ENCODE measurements at regions not wholly inside any gene's neighbourhood (a gene's known extent, or its start where the extent isn't known, plus 50 kb on each side); places are given as distances from the start of the nearest gene placed in this dataset.

DNA sequence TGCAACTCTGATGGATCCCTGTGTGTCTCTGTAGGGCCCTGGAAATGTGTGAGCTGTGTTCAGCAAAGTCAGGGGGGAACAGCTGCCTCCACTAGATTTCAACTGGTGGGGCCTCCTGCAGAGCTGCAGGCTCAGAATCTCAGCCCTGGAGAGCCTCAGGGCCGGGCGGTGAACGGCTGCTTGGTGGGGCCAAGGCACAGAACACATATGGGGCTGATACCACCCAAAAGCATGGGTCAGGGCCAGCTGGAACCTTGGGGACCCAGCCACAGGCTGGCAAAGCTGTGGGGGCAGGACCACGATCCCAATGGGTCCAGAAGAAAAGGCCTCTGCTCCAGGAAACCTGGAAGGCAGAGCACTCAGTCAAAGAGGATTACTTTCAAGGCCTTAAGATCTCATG is 878.5 kb downstream of the BCL11B start:
- TF ChIP-seq, protein P1, sequence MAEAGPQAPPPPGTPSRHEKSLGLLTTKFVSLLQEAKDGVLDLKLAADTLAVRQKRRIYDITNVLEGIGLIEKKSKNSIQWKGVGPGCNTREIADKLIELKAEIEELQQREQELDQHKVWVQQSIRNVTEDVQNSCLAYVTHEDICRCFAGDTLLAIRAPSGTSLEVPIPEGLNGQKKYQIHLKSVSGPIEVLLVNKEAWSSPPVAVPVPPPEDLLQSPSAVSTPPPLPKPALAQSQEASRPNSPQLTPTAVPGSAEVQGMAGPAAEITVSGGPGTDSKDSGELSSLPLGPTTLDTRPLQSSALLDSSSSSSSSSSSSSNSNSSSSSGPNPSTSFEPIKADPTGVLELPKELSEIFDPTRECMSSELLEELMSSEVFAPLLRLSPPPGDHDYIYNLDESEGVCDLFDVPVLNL (CRISPR knock-in tag; IDR thresholded peaks at IDR 0.05; ENCODE audit: borderline replicate concordance, low read depth), result no peak
- TF ChIP-seq, protein P2, sequence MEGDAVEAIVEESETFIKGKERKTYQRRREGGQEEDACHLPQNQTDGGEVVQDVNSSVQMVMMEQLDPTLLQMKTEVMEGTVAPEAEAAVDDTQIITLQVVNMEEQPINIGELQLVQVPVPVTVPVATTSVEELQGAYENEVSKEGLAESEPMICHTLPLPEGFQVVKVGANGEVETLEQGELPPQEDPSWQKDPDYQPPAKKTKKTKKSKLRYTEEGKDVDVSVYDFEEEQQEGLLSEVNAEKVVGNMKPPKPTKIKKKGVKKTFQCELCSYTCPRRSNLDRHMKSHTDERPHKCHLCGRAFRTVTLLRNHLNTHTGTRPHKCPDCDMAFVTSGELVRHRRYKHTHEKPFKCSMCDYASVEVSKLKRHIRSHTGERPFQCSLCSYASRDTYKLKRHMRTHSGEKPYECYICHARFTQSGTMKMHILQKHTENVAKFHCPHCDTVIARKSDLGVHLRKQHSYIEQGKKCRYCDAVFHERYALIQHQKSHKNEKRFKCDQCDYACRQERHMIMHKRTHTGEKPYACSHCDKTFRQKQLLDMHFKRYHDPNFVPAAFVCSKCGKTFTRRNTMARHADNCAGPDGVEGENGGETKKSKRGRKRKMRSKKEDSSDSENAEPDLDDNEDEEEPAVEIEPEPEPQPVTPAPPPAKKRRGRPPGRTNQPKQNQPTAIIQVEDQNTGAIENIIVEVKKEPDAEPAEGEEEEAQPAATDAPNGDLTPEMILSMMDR (IDR thresholded peaks at IDR 0.05), result no peak
- TF ChIP-seq JUN (CRISPR knock-in tag; IDR thresholded peaks at IDR 0.05), result no peak
- TF ChIP-seq, protein P3, sequence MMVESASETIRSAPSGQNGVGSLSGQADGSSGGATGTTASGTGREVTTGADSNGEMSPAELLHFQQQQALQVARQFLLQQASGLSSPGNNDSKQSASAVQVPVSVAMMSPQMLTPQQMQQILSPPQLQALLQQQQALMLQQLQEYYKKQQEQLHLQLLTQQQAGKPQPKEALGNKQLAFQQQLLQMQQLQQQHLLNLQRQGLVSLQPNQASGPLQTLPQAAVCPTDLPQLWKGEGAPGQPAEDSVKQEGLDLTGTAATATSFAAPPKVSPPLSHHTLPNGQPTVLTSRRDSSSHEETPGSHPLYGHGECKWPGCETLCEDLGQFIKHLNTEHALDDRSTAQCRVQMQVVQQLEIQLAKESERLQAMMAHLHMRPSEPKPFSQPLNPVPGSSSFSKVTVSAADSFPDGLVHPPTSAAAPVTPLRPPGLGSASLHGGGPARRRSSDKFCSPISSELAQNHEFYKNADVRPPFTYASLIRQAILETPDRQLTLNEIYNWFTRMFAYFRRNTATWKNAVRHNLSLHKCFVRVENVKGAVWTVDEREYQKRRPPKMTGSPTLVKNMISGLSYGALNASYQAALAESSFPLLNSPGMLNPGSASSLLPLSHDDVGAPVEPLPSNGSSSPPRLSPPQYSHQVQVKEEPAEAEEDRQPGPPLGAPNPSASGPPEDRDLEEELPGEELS (CRISPR knock-in tag; IDR thresholded peaks at IDR 0.05), result no peak
- TF ChIP-seq, protein P4, sequence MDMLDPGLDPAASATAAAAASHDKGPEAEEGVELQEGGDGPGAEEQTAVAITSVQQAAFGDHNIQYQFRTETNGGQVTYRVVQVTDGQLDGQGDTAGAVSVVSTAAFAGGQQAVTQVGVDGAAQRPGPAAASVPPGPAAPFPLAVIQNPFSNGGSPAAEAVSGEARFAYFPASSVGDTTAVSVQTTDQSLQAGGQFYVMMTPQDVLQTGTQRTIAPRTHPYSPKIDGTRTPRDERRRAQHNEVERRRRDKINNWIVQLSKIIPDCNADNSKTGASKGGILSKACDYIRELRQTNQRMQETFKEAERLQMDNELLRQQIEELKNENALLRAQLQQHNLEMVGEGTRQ (CRISPR knock-in tag; IDR thresholded peaks at IDR 0.05), result no peak

All from WTC11 (cell line).